ENCODE measurements at regions not wholly inside any gene's neighbourhood (a gene's known extent, or its start where the extent isn't known, plus 50 kb on each side); places are given as distances from the start of the nearest gene placed in this dataset.

DNA sequence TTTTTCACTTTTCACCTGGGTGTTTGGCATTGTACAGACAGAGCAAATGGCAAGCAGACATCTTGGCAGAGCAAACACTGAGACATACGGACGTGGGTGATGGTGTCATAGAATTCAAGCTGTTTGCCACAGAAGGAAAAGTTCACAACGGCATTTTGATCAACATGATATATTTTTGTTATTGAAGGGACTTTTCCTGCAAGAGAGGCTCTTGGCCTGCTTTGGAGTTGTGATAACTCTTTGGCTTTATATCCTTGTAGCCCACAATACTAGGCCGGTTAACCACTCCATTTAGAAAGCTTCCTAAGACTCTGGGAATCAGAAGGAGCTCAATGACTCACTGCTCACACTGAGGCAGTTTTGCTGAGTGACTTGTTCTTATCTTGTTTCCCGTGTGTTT is 1038.3 kb downstream of the TLE1 start:
- intact Hi-C loops (cut with micrococcal nuclease; ENCODE audit: unreplicated experiment): no loop called here
- H3K36me3 ChIP-seq (replicated peaks in 1 of 2; ENCODE audit: control insufficient read depth in 1 of 2, insufficient read depth in 2 of 2, low read length in 2 of 2): no peaks in the 10 kb centered on the region
- ATAC-seq (no peak), FAIRE-seq (no peak), DNase-seq (ENCODE audit: low spot score) (no peak)
- no peaks in the 10 kb centered on the region for H3K79me2 ChIP-seq (ENCODE audit: insufficient read depth, low read length)
- H3K9me3 ChIP-seq (ENCODE audit: low read length): 0 out of 2 replicates have a peak, but pooled peaks cover 3% of the 10 kb centered on the region
- no peak overlapping the region for H3K9ac ChIP-seq (ENCODE audit: insufficient read depth, low read depth, low read length)
- H4K20me1 ChIP-seq (ENCODE audit: insufficient read depth, low read length): no peaks in the 10 kb centered on the region
- no peak overlapping the region for H3K4me2 ChIP-seq (ENCODE audit: low read depth, low read length)
- no peak overlapping the region for H2AFZ ChIP-seq (ENCODE audit: low read length)
- in situ Hi-C loops (cut with HindIII; ENCODE audit: extremely low pct_ligation_motif_present, low pct_unique_long_range_greater_than_20kb): no loop called here
- 2% methylated on average over 4 of the region's 5 CpGs for WGBS (ENCODE audit: low lambda C conversion rate)
- POLR2A ChIA-PET: no interaction called here
- H3K4me1 ChIP-seq (ENCODE audit: insufficient read depth, low read length): no peaks in the 10 kb centered on the region
- no peak overlapping the region for H3K4me3 ChIP-seq (replicated peaks in 1 of 3; ENCODE audit: insufficient read depth in 1 of 3, low read depth in 2 of 3, low read length in 3 of 3)
- BruUV-seq (replicated peaks): no TSS peak
- H3K27ac ChIP-seq (ENCODE audit: extremely low read length, insufficient read depth, low read length): no peak overlapping the region
- no peaks in the 10 kb centered on the region for H3K27me3 ChIP-seq (ENCODE audit: control insufficient read depth in 1 of 2, insufficient read depth in 2 of 2, low read length in 2 of 2)
- CTCF ChIA-PET (ENCODE audit: low intra/inter-chr PET ratio, low total read pairs): no interaction called here
- TF ChIP-seq SATB2 (CRISPR knock-in tag; IDR thresholded peaks at IDR 0.05) (no peak), PAF1 (CRISPR knock-in tag; IDR thresholded peaks at IDR 0.05) (no peak), CHCHD3 (CRISPR knock-in tag; IDR thresholded peaks at IDR 0.05) (no peak), MAFK (conservative IDR thresholded peaks at IDR 0.05 in 1 of 2, IDR thresholded peaks at IDR 0.05 in 1 of 2; ENCODE audit: low read length in 2 of 2) (no peak), ZBTB38 (CRISPR knock-in tag; IDR thresholded peaks at IDR 0.05) (no peak), TOE1 (CRISPR knock-in tag; IDR thresholded peaks at IDR 0.05) (no peak), ZNF484 (CRISPR knock-in tag; IDR thresholded peaks at IDR 0.05; ENCODE audit: borderline replicate concordance, low read depth) (no peak), DDIT3 (CRISPR knock-in tag; IDR thresholded peaks at IDR 0.05) (no peak), ZFAT (CRISPR knock-in tag; conservative IDR thresholded peaks at IDR 0.05) (no peak), SIN3B (IDR thresholded peaks at IDR 0.05; ENCODE audit: low read length) (no peak), ZMYM2 (CRISPR knock-in tag; IDR thresholded peaks at IDR 0.05) (no peak), ZFP36L1 (CRISPR knock-in tag; IDR thresholded peaks at IDR 0.05) (no peak), SRSF9 (IDR thresholded peaks at IDR 0.05; ENCODE audit: borderline replicate concordance, insufficient read depth, low read depth, low read length, poor library complexity, severe bottlenecking) (no peak), AGO1 (IDR thresholded peaks at IDR 0.05; ENCODE audit: low read depth, low read length, poor library complexity, severe bottlenecking) (no peak), KDM1A (CRISPR knock-in tag; IDR thresholded peaks at IDR 0.05) (no peak)
- TF ChIP-seq, protein P1, sequence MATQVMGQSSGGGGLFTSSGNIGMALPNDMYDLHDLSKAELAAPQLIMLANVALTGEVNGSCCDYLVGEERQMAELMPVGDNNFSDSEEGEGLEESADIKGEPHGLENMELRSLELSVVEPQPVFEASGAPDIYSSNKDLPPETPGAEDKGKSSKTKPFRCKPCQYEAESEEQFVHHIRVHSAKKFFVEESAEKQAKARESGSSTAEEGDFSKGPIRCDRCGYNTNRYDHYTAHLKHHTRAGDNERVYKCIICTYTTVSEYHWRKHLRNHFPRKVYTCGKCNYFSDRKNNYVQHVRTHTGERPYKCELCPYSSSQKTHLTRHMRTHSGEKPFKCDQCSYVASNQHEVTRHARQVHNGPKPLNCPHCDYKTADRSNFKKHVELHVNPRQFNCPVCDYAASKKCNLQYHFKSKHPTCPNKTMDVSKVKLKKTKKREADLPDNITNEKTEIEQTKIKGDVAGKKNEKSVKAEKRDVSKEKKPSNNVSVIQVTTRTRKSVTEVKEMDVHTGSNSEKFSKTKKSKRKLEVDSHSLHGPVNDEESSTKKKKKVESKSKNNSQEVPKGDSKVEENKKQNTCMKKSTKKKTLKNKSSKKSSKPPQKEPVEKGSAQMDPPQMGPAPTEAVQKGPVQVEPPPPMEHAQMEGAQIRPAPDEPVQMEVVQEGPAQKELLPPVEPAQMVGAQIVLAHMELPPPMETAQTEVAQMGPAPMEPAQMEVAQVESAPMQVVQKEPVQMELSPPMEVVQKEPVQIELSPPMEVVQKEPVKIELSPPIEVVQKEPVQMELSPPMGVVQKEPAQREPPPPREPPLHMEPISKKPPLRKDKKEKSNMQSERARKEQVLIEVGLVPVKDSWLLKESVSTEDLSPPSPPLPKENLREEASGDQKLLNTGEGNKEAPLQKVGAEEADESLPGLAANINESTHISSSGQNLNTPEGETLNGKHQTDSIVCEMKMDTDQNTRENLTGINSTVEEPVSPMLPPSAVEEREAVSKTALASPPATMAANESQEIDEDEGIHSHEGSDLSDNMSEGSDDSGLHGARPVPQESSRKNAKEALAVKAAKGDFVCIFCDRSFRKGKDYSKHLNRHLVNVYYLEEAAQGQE (IDR thresholded peaks at IDR 0.05; ENCODE audit: borderline replicate concordance in 1 of 2, low read depth in 1 of 2, low read length in 2 of 2): no peak
- TF ChIP-seq, protein P2, sequence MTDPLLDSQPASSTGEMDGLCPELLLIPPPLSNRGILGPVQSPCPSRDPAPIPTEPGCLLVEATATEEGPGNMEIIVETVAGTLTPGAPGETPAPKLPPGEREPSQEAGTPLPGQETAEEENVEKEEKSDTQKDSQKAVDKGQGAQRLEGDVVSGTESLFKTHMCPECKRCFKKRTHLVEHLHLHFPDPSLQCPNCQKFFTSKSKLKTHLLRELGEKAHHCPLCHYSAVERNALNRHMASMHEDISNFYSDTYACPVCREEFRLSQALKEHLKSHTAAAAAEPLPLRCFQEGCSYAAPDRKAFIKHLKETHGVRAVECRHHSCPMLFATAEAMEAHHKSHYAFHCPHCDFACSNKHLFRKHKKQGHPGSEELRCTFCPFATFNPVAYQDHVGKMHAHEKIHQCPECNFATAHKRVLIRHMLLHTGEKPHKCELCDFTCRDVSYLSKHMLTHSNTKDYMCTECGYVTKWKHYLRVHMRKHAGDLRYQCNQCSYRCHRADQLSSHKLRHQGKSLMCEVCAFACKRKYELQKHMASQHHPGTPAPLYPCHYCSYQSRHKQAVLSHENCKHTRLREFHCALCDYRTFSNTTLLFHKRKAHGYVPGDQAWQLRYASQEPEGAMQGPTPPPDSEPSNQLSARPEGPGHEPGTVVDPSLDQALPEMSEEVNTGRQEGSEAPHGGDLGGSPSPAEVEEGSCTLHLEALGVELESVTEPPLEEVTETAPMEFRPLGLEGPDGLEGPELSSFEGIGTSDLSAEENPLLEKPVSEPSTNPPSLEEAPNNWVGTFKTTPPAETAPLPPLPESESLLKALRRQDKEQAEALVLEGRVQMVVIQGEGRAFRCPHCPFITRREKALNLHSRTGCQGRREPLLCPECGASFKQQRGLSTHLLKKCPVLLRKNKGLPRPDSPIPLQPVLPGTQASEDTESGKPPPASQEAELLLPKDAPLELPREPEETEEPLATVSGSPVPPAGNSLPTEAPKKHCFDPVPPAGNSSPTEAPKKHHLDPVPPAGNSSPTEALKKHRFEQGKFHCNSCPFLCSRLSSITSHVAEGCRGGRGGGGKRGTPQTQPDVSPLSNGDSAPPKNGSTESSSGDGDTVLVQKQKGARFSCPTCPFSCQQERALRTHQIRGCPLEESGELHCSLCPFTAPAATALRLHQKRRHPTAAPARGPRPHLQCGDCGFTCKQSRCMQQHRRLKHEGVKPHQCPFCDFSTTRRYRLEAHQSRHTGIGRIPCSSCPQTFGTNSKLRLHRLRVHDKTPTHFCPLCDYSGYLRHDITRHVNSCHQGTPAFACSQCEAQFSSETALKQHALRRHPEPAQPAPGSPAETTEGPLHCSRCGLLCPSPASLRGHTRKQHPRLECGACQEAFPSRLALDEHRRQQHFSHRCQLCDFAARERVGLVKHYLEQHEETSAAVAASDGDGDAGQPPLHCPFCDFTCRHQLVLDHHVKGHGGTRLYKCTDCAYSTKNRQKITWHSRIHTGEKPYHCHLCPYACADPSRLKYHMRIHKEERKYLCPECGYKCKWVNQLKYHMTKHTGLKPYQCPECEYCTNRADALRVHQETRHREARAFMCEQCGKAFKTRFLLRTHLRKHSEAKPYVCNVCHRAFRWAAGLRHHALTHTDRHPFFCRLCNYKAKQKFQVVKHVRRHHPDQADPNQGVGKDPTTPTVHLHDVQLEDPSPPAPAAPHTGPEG (CRISPR knock-in tag; IDR thresholded peaks at IDR 0.05): no peak
